Heart right ventricle (tissue), 16 donors: ENCODE measurements at regions not wholly inside any gene's neighbourhood (a gene's known extent, or its start where the extent isn't known, plus 50 kb on each side); places are given as distances from the start of the nearest gene placed in this dataset.

Experiments
- ATAC-seq, 8 donors: fragments of 200-7000 bp; cut with Tn5 transposase; one replicate each; pipeline ENCODE4 v1.9.1; 2020; ENCODE audit warnings: mild to moderate bottlenecking in 8 of 8, moderate library complexity in 8 of 8, moderate number of reproducible peaks in 1 of 8
- DNase-seq, 2 donors: peaks; one replicate each; pipeline ENCODE4 v3.0.0-alpha.2; 2020
- H3K27ac ChIP-seq, 10 donors: fragments of 200-600 bp; sonication (generic) in 2 of 10; one replicate each; pipeline versions ENCODE4 v1.5.0 to v1.8.0; 2020 to 2022; ENCODE audit warnings: mild to moderate bottlenecking in 3 of 10
- H3K27me3 ChIP-seq, 7 donors: fragments of 200-600 bp; one replicate each; pipeline ENCODE4 v1.8.0; 2021 to 2022; ENCODE audit warnings: mild to moderate bottlenecking in 2 of 7
- H3K36me3 ChIP-seq, 9 donors: fragments of 200-600 bp; sonication (generic) in 1 of 9; one replicate each; pipeline versions ENCODE4 v1.5.0 to v1.8.0; 2020 to 2022; ENCODE audit warnings: mild to moderate bottlenecking in 2 of 9
- H3K4me1 ChIP-seq, 9 donors: fragments of 200-600 bp; sonication (generic) in 1 of 9; one replicate each; pipeline versions ENCODE4 v1.5.0 to v1.8.0; 2020 to 2022; ENCODE audit warnings: mild to moderate bottlenecking in 4 of 9
- H3K4me3 ChIP-seq, 10 donors: fragments of 200-600 bp; sonication (generic) in 2 of 10; one replicate each; pipeline versions ENCODE4 v1.5.0 to v1.8.0; 2020 to 2022; ENCODE audit warnings: mild to moderate bottlenecking in 7 of 10, moderate library complexity in 2 of 10
- H3K9me3 ChIP-seq, 11 donors: fragments of 200-600 bp in 10 of 11; sonication (generic) in 2 of 11; one replicate each; pipeline versions ENCODE4 v1.5.0 to v1.8.0; 2013 to 2022; ENCODE audit warnings: mild to moderate bottlenecking in 2 of 11, control low read depth in 1 of 11, moderate library complexity in 1 of 11
- WGBS, 2 donors: extraction: QIAGEN DNeasy Blood & Tissue Kit; methylation state at CpG; one replicate each; pipeline ENCODE4 v1.1.7; 2013; ENCODE audit warnings: inconsistent platforms in 1 of 2; 5-methylcytosine and 5-hydroxymethylcytosine counted together
- intact Hi-C, 10 donors: fragments of 100-400 bp; cut with DNase I; formaldehyde crosslinking; loops; one replicate each; pipeline versions ENCODE4 v1.11.1 to v1.14.2; 2022
- TF ChIP-seq, protein P1 (sequence below), 9 donors: fragments of 200-600 bp; sonication (generic) in 2 of 9; IDR thresholded peaks; one replicate each; pipeline versions ENCODE4 v1.5.0 to v1.8.0; 2021 to 2022; ENCODE audit warnings: antibody characterized with exemption in 9 of 9, mild to moderate bottlenecking in 5 of 9, moderate library complexity in 1 of 9
- donor health status: Arrhythmogenic right ventricular cardiomyopathy.
- donor health status: ischemic (EF 13 %, LVEDD 7.1; RV severe dilation, severe dysfunction).
- donor health status: healthy with polysubstance abuse.
- donor health status: DM: no; HTN: yes; CAD: no.
- donor health status: DM: no; HTN: no; CAD: no.
- donor health status: ischemic (EF 25% LVEDD 6.9; RV normal size, moderate dysfunction).
- donor health status: ischemic (EF 25% LVEDD 5.7; RV mildly dilated, moderate dysfunction).
- donor health status: healthy.
- donor health status: DM: yes; HTN: yes; CAD: no.
- donor health status: Ischemic cardiomyopathy.
- donor health status: ischemic (EF 35%, LVEDD 5.7; RV mildly dilated, moderate dysfunction).
- donor health status: nonischemic (EF 11% LVEDD 7.7; RV severe dilation, severe dysfunction).
- donor health status: DM: yes; HTN: yes; CAD: no.
- donor health status: PGD.
- donor health status: ischemic (EF 29% LVEDD 5.4; RV normal size, mild dysfunction).
- donor health status: nonischemic (EF 23%, LVEDD 6.1; RV moderate dilation, normal function).

DNA sequence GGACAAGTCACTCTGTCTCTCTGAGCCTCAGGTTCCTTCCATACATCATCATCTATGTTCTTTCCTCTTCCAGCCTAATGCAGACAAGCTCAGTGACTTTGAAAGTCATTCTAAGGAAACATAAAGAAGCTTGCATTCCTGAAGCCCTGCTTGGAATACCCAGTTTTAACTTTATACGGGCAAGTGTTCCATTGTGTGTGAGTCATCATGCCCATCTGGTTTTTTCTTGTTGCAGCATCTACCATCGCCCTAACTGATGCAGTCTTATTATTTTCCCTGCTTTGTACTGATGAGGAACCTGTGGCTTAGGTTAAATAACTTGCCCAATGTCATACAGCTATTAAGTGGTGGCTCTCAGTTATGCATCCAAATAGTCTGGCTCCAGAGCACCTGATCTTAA is 177.9 kb upstream of the RAI2 start:
- WGBS, 2 donors, result 73 to 74% methylated on average over 2 of the region's 2 CpGs
- intact Hi-C loops, result no loop called here
- Histone ChIP-seq H3K27ac (no peak overlapping the region), H3K27me3 (peaks cover 0 to 45% (median 0%) of the 10 kb centered on the region in 7 donors), H3K9me3 (no peaks in the 10 kb centered on the region), H3K4me1 (no peaks in the 10 kb centered on the region), H3K4me3 (no peak overlapping the region), H3K36me3 (no peaks in the 10 kb centered on the region)
- DNase-seq (no peak), ATAC-seq (no peak)
- TF ChIP-seq, protein P1, sequence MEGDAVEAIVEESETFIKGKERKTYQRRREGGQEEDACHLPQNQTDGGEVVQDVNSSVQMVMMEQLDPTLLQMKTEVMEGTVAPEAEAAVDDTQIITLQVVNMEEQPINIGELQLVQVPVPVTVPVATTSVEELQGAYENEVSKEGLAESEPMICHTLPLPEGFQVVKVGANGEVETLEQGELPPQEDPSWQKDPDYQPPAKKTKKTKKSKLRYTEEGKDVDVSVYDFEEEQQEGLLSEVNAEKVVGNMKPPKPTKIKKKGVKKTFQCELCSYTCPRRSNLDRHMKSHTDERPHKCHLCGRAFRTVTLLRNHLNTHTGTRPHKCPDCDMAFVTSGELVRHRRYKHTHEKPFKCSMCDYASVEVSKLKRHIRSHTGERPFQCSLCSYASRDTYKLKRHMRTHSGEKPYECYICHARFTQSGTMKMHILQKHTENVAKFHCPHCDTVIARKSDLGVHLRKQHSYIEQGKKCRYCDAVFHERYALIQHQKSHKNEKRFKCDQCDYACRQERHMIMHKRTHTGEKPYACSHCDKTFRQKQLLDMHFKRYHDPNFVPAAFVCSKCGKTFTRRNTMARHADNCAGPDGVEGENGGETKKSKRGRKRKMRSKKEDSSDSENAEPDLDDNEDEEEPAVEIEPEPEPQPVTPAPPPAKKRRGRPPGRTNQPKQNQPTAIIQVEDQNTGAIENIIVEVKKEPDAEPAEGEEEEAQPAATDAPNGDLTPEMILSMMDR (IDR thresholded peaks at IDR 0.05), result no peak

DNA sequence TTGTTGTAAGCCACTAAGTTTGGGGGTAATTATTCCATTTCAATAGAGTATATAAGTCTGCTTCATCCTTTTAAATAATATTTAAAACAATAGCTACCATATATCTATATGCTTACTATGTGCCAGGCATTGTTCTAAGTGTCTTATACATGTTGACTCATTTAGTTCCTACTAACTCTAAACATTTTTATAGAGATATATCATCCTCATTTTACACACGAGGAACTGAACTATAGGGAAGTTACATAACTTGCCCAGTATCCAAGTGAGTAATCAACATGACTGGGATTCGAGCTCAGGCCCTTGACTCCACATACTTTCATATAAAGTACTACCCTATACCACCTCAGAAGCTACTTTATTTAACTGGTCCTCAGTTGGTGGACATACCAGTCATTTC is 175.3 kb upstream of the RAI2 start:
- Histone ChIP-seq H3K9me3 (no peaks in the 10 kb centered on the region), H3K4me3 (no peak overlapping the region), H3K36me3 (no peaks in the 10 kb centered on the region), H3K27ac (no peak overlapping the region), H3K27me3 (peaks cover 0 to 32% (median 0%) of the 10 kb centered on the region in 7 donors), H3K4me1 (no peaks in the 10 kb centered on the region)
- WGBS, 2 donors, result 62 to 71% methylated on average over 2 of the region's 2 CpGs
- no peak for ATAC-seq
- TF ChIP-seq, protein P1 (IDR thresholded peaks at IDR 0.05), result no peak
- intact Hi-C loops, result no loop called here
- no peak for DNase-seq

DNA sequence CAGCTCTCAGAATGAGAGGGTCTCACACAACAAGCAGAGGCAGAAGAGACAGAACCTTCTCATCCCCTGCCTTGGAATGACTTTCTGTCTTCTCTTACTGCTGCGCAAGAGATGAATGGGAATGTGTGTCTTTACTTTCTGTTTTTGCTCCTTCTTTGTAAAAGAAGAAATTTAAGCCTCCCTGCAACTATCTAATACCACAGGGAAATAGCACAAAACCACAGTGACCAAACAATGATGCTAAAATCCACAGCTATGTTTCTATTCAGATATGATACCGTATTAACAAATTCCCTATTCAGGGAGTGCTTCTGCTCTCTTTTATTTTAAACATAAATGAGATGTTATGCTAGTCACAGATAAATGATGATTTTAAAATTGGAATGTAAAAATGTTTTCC is 173.8 kb upstream of the RAI2 start:
- Histone ChIP-seq H3K4me3 (no peak overlapping the region), H3K4me1 (no peaks in the 10 kb centered on the region), H3K36me3 (no peaks in the 10 kb centered on the region), H3K9me3 (no peaks in the 10 kb centered on the region), H3K27ac (no peak overlapping the region), H3K27me3 (peaks cover 0 to 21% (median 0%) of the 10 kb centered on the region in 7 donors)
- no peak for ATAC-seq
- TF ChIP-seq, protein P1 (IDR thresholded peaks at IDR 0.05), result no peak
- WGBS, 2 donors, result 83 to 89% methylated on average over 2 of the region's 2 CpGs
- intact Hi-C loops, result no loop called here
- no peak for DNase-seq

DNA sequence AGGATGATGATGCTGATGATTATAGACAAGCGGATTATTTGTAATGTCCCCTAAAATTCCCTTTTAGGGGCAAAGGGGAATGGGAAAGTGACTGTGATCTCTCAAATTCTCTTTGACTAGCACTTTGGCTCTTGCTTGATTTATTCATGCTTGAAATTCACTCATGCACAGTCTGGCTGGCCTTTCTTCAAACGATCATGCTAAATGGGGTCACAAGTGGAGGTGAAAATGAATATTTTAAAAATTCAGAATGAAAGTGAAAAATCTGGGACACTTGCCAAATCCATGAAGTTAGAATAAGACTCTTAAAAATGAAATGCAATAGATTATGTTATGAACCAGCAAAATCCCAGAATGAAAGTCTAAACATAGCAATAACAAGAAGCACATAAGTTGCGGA is 173.4 kb upstream of the RAI2 start:
- TF ChIP-seq, protein P1 (IDR thresholded peaks at IDR 0.05), result no peak
- intact Hi-C loops, result no loop called here
- no peak overlapping the region for H3K27ac ChIP-seq
- ATAC-seq (no peak), DNase-seq (no peak)
- no peaks in the 10 kb centered on the region for H3K9me3 ChIP-seq
- peaks cover 0 to 16% (median 0%) of the 10 kb centered on the region in 7 donors for H3K27me3 ChIP-seq
- no peaks in the 10 kb centered on the region for H3K4me1 ChIP-seq
- H3K4me3 ChIP-seq, result no peak overlapping the region
- H3K36me3 ChIP-seq, result no peaks in the 10 kb centered on the region
- 78 to 85% methylated on average over 3 of the region's 3 CpGs for WGBS, 2 donors
